OCI-LY1 (cell line): ENCODE measurements at regions not wholly inside any gene's neighbourhood (a gene's known extent, or its start where the extent isn't known, plus 50 kb on each side); places are given as distances from the start of the nearest gene placed in this dataset.

ENCODE experiments used
- EZH2 ChIP-seq: fragments of 200-600 bp; sonication (generic), shearing (Covaris generic); IDR thresholded peaks from 2 replicates; pipeline ENCODE4 v1.8.0; 2017; ENCODE audit warnings: borderline replicate concordance, mixed run types, mild to moderate bottlenecking, antibody characterized with exemption, low read length, moderate library complexity, mixed read lengths
- TF ChIP-seq, protein P1 (sequence below): fragments of 200-600 bp; sonication (generic), shearing (Covaris generic); IDR thresholded peaks from 2 replicates; pipeline ENCODE4 v1.5.1; 2017; ENCODE audit warnings: mild to moderate bottlenecking, antibody characterized with exemption, low read length, moderate library complexity, mixed read lengths

DNA sequence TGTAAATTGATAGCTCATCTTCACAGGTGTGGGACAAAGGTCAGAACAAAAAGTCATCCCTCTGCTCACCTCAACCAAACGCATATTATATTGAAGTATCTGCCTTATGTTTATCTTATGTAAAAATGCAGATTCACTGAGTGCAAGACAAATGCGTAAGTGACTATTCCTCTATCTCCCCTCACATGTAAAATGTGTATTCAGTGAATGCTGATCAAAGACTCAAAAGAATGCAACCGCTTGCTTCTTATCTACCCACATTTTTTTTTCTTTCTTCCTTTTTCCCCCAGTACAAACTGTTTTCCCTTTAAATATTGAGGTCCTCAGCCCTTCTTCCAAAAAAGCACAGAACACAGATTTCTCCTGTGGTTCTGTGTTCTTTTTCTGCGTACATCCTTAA, 1882.9 kb downstream of the NCAM2 start:
- TF ChIP-seq, protein P1, sequence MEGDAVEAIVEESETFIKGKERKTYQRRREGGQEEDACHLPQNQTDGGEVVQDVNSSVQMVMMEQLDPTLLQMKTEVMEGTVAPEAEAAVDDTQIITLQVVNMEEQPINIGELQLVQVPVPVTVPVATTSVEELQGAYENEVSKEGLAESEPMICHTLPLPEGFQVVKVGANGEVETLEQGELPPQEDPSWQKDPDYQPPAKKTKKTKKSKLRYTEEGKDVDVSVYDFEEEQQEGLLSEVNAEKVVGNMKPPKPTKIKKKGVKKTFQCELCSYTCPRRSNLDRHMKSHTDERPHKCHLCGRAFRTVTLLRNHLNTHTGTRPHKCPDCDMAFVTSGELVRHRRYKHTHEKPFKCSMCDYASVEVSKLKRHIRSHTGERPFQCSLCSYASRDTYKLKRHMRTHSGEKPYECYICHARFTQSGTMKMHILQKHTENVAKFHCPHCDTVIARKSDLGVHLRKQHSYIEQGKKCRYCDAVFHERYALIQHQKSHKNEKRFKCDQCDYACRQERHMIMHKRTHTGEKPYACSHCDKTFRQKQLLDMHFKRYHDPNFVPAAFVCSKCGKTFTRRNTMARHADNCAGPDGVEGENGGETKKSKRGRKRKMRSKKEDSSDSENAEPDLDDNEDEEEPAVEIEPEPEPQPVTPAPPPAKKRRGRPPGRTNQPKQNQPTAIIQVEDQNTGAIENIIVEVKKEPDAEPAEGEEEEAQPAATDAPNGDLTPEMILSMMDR: no peak
- no peak for TF ChIP-seq EZH2
